GM06990 (cell line): ENCODE measurements at regions not wholly inside any gene's neighbourhood (a gene's known extent, or its start where the extent isn't known, plus 50 kb on each side); places are given as distances from the start of the nearest gene placed in this dataset.

Source experiments
- DNase-seq: peaks from one replicate; pipeline ENCODE4 v3.0.0-alpha.2; 2011; ENCODE audit not compliant: insufficient read length; ENCODE audit errors: extremely low read depth
- H3K27me3 ChIP-seq: replicated peaks from 2 replicates; pipeline ENCODE4 v1.6.0; 2011; ENCODE audit warnings: low read length; ENCODE audit not compliant: control insufficient read depth, insufficient read depth
- H3K36me3 ChIP-seq: 2 replicates; pipeline ENCODE4 v1.5.1; 2011; ENCODE audit warnings: low read length; ENCODE audit not compliant: control insufficient read depth, insufficient read depth
- H3K4me3 ChIP-seq: replicated peaks from 2 replicates; pipeline ENCODE4 v1.5.1; 2011; ENCODE audit warnings: low read depth, mild to moderate bottlenecking, control low read depth, low read length
- CTCF ChIP-seq: IDR thresholded peaks from 2 replicates; pipeline ENCODE4 v1.5.1; 2011; ENCODE audit warnings: low read length, control low read depth, mild to moderate bottlenecking, inconsistent platforms; ENCODE audit not compliant: insufficient read depth, poor library complexity, severe bottlenecking

DNA sequence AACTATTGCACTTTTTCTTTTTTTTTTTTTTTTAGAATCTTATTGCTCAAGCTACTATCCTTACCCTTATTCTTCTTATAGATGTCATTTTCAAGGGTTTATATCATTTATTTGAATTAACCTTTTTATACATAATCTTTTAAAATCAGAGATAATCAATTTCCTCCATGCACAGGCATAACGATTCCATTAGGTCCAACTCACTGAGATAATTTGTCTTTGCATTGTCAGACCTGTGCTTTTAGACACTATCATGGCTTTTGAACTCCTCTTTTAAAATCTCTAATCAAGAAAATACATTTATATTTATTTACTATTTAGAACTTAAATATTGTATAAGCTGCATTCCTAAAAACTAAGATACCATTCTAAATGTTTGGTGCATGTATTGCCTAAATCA is 1454.9 kb downstream of the ZPLD1 start:
- Histone ChIP-seq H3K4me3 (no peak overlapping the region), H3K36me3 (no peaks in the 10 kb centered on the region), H3K27me3 (no peaks in the 10 kb centered on the region)
- no peak for DNase-seq
- TF ChIP-seq CTCF = no peak

- TF ChIP-seq CTCF = no peak
- DNase-seq = no peak
- no peaks in the 10 kb centered on the region for H3K27me3 ChIP-seq
- H3K36me3 ChIP-seq = no peaks in the 10 kb centered on the region
- H3K4me3 ChIP-seq = no peak overlapping the region
Observed at GRCh38 chr3:103894162-103894822, 1459.5 kb downstream of the ZPLD1 start.

DNA sequence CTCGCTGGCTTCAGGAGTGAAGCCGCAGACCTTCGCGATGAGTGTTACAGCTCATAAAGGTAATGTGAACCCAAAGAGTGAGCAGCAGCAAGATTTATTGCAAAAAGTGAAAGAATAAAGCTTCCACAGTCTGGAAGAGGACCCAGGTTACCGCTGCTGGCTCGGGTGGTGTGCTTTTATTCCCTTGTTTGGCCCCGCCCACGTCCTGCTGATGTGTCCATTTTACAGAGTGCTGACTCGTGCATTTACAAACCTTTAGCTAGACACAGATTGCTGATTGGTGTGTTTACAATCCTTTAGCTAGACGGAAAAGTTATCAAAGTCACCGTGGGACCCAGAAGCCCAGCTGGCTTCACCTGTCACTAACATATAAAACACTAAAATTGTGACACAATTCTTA is 1464.5 kb downstream of the ZPLD1 start:
- no peak for TF ChIP-seq CTCF
- Histone ChIP-seq H3K36me3 (no peaks in the 10 kb centered on the region), H3K4me3 (no peak overlapping the region), H3K27me3 (no peaks in the 10 kb centered on the region)
- DNase-seq = no peak

DNA sequence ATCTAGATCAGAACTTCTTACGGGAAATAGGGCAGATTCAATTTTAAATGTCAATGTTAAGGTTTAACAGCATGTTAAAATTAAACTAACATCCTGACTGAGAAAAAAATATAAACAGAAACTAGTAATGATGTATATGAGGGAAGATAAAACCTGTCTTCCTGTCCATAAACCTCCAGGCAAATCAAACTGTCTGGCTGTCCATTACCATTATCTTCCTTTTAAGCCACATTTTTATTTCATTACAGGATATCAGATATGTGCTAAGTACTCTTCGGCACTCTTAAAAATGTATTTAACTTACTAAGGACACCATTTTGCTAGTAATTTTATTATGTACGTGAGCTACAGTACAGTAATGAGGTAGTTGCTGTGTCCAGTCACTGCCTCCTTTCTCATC is 1461.7 kb upstream of the ALCAM start:
- DNase-seq = no peak
- Histone ChIP-seq H3K4me3 (no peak overlapping the region), H3K27me3 (no peaks in the 10 kb centered on the region), H3K36me3 (no peaks in the 10 kb centered on the region)
- no peak for TF ChIP-seq CTCF

- no peaks in the 10 kb centered on the region for H3K36me3 ChIP-seq
- TF ChIP-seq CTCF = no peak
- no peak for DNase-seq
- H3K4me3 ChIP-seq = no peak overlapping the region
- H3K27me3 ChIP-seq = no peaks in the 10 kb centered on the region
Observed at GRCh38 chr3:103906304-103906703, 1460.4 kb upstream of the ALCAM start.

DNA sequence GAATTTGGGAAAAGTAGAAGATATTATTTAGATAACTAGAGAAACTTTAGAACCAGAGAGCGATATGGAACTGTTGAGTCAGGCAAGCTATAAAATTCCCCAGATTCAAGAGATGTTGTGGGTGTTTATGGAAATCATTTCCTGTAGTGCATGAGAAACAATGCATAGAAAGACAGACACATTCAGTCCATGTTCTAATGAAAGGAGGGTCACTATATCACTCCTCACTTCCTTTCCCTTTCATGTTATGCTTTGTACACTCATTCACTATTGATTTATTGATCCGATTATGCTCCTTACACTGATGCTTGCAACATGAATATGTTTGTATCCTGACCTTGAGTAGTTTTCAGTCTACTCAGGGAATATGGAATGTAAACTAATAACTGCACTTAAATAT is 1459.9 kb upstream of the ALCAM start:
- no peaks in the 10 kb centered on the region for H3K27me3 ChIP-seq
- H3K4me3 ChIP-seq = no peak overlapping the region
- no peak for DNase-seq
- no peaks in the 10 kb centered on the region for H3K36me3 ChIP-seq
- TF ChIP-seq CTCF = no peak
